HL-60 (cell line): ENCODE measurements at regions not wholly inside any gene's neighbourhood (a gene's known extent, or its start where the extent isn't known, plus 50 kb on each side); places are given as distances from the start of the nearest gene placed in this dataset.
"Not testable (repeated sequence)": the region's sequence is repeated elsewhere in the genome, so short reads cannot be mapped to it uniquely, and the experiment has no call there.

Experiments used
- DNase-seq, 2 experiments: peaks; one replicate each; pipeline ENCODE4 v3.0.0-alpha.2; 2010 to 2020; ENCODE audit warnings: low read depth in 1 of 2, low spot score in 1 of 2
- H3K27ac ChIP-seq: fragments of 250-450 bp; sonication (Bioruptor Pico); replicated peaks from 2 replicates; pipeline ENCODE4 v1.5.1; 2020; ENCODE audit warnings: mild to moderate bottlenecking, moderate library complexity
- H3K27me3 ChIP-seq: fragments of 250-450 bp; sonication (Bioruptor Pico); 2 replicates; pipeline ENCODE4 v1.5.1; 2021; ENCODE audit warnings: mild to moderate bottlenecking, moderate library complexity; ENCODE audit not compliant: insufficient read depth, poor library complexity, severe bottlenecking
- H3K4me3 ChIP-seq: replicated peaks from 2 replicates; pipeline ENCODE4 v1.5.1; 2011; ENCODE audit warnings: mild to moderate bottlenecking, control low read depth, low read length; ENCODE audit not compliant: insufficient read depth
- CTCF ChIP-seq: IDR thresholded peaks from one replicate; pipeline ENCODE4 v1.5.1; 2011; ENCODE audit warnings: low read length, control low read depth, inconsistent platforms; ENCODE audit not compliant: insufficient read depth
- GABPA ChIP-seq: IDR thresholded peaks from 2 replicates; pipeline ENCODE4 v1.6.1; 2012; ENCODE audit warnings: low read depth
- POLR2AphosphoS5 ChIP-seq: IDR thresholded peaks from 2 replicates; pipeline ENCODE4 v1.6.1; 2012; ENCODE audit warnings: low read depth
- REST ChIP-seq: IDR thresholded peaks from 2 replicates; pipeline ENCODE4 v1.6.1; 2012; ENCODE audit warnings: low read depth; ENCODE audit not compliant: insufficient replicate concordance
- SPI1 ChIP-seq: IDR thresholded peaks from 2 replicates; pipeline ENCODE4 v1.6.1; 2012; ENCODE audit warnings: low read depth, mild to moderate bottlenecking, borderline replicate concordance

DNA sequence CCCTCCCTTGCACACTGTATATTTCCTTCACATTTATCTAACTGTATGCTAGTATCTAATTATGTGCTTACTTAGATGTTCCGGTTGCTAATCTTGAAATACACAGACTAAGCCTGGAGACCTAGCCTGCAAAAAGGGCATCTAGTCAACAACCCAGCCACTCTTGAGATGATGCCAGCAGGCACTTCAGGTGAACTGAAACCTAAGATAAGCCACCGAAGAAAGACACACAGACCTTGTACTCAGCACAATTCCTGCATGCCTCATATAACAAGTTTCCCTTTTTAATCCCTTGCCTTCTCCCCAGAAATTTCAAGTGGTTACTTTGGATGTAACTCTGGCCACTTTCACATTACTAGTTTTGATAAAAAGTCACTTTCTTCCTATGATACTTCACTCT, 2506.6 kb downstream of the ARAP2 start:
- Histone ChIP-seq H3K27me3 (no peaks in the 10 kb centered on the region), H3K4me3 (no peak overlapping the region), H3K27ac (no peak overlapping the region)
- TF ChIP-seq POLR2AphosphoS5, result no peak
- DNase-seq, result no peak

DNA sequence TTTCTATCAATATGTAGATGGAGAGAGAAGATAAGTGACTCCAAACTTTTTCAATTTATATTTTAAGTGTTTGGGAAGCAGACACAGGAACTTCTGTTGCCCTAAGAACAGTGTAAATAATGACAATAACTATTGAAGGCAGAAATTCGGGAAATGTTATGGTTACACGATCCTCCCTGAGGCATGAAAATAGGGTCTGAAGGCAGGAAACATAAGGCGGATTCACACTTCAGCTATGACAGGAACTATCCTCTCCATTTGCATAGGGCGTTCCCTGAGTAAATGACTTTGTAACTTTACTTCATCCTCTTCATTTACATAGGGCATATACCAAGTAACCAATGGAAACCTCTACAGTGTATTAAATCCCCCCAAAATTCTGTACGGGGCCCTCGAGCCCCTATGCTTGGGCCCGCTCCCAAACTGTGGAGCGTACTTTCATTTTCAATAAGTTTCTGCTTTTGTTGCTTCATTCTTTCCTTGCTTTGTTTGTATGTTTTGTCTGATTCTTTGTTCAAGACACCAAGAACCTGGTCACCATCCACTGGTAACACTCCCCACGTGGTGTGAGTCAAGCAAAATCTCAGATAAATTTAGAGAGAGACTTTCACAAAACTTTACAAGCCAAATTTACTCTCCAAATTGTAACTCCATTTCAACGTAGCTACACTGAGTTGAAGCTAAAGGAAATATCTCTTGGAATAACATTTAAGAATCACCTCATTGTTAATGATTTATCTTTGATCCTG, 2504.3 kb downstream of the ARAP2 start:
- H3K4me3 ChIP-seq, result no peak overlapping the region
- no peak overlapping the region for H3K27ac ChIP-seq
- no peaks in the 10 kb centered on the region for H3K27me3 ChIP-seq
- no peak for DNase-seq
- TF ChIP-seq REST, result no peak
- no peak for TF ChIP-seq SPI1
- TF ChIP-seq POLR2AphosphoS5, result no peak
- TF ChIP-seq CTCF, result no peak
- no peak for TF ChIP-seq GABPA

GRCh38 chr4:33740871-33741270, 2503.4 kb downstream of the ARAP2 start:
- not testable (repeated sequence) for DNase-seq

DNA sequence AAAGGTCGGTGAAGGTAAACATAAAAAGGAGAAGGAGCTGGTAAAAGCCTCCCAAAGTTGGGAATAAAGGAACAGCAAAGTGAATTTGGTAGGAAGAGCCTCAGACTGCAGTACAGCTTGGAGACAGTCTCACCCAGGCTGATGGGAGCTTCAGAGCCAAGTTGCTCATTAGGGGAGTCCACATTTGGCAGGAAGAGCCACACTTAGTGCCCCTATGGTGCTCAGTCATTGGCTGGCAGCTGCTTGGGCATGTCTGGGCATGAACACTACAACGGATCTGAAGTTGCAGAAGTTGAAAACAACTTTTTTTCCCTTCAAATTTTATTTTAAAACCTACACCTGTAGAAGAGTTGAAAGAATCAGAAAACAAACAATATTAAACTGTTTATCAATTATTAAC, 2497.3 kb downstream of the ARAP2 start:
- Histone ChIP-seq H3K27me3 (no peaks in the 10 kb centered on the region), H3K4me3 (no peak overlapping the region), H3K27ac (no peak overlapping the region)
- TF ChIP-seq REST, result no peak
- TF ChIP-seq SPI1, result no peak
- TF ChIP-seq GABPA, result no peak
- no peak for TF ChIP-seq POLR2AphosphoS5
- TF ChIP-seq CTCF, result no peak
- no peak for DNase-seq

More at GRCh38 chr4:33740871-33741270, 2503.4 kb downstream of the ARAP2 start:
- not testable (repeated sequence) for H3K4me3 ChIP-seq, H3K27ac ChIP-seq, H3K27me3 ChIP-seq

DNA sequence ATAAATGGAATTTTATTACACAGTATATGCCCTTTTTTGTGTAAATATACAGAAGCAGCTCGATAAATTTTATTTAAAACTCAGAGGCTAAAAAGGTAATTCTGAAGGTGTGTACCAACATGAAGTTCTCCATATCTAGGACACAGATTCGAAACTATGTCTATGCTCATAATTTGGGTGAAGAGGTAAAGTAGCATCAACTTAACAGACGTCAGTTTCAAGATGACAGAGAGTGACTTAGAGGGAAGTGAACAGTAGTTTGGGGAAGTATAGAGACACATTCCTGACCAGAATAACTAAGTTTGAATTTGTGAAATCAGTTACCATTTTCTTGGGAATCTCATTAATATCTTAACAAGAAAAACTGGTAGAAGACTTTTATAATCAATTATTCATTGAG, 2493.3 kb downstream of the ARAP2 start:
- Histone ChIP-seq H3K27me3 (no peaks in the 10 kb centered on the region), H3K4me3 (no peak overlapping the region), H3K27ac (no peak overlapping the region)
- no peak for DNase-seq
- TF ChIP-seq REST (no peak), CTCF (no peak), GABPA (no peak)
